EH (cell line): ENCODE measurements at regions not wholly inside any gene's neighbourhood (a gene's known extent, or its start where the extent isn't known, plus 50 kb on each side); places are given as distances from the start of the nearest gene placed in this dataset.
"Not testable (repeated sequence)": the region's sequence is repeated elsewhere in the genome, so short reads cannot be mapped to it uniquely, and the experiment has no call there.

Source experiments
- DNase-seq: peaks from one replicate; pipeline ENCODE4 v3.0.0-alpha.2; 2015; ENCODE audit warnings: low read depth

DNA sequence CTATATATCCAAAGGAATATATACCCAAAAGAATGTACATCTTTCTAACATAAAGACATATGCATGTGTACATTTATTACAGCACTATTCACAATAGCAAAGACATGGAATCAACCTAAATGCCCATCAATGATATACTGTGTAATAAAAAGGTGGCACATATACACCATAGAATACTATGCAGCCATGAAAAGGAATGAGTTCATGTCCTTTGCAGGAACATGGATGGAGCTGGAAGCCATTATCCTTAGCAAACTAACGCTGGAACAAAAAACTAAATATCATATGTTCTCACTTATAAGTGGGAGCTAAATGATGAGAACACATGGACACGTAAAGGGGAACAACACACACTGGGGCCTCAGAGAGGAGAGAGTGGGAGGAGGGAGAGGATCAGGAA lies 365.7 kb upstream of the FTMT start:
- DNase-seq, result not testable (repeated sequence)

DNA sequence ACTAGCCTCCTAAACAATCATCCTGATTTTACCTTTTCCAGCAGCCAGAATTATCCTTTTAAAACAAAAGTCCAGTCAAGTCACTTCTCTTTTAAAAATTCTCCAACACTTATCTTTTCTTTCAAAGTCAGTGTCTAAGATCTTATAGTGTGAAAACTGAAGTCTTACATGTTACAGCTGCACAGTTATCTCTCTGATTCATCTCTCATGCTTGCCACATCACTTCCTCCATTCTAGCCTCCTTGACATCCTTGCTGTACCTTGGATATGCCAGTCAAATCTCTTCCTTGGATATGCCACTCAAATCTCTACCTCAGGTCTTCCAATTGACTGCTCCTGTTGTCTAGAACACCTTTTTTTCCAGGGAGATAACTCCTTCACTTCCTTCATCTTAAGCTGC lies 361.7 kb upstream of the FTMT start:
- no peak for DNase-seq

DNA sequence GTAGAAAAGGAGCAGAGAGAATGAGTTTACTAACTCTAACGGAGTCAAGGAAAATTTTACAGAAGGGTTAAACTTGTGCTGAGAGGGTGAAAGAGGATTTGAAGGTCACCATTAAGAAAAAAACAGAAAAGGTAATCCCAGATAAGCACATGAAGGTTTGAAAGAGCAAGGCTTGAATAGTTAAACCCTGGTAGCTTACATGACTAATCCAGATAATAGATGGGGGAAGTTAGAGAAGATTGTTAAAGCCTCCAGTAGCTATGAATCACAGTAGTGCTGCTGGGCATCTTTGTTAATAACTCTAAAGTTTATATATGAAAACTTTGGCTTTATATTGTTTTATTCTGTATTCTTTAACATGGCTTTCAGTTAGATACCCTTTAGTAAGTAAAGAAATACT lies 354.5 kb upstream of the FTMT start:
- no peak for DNase-seq

DNA sequence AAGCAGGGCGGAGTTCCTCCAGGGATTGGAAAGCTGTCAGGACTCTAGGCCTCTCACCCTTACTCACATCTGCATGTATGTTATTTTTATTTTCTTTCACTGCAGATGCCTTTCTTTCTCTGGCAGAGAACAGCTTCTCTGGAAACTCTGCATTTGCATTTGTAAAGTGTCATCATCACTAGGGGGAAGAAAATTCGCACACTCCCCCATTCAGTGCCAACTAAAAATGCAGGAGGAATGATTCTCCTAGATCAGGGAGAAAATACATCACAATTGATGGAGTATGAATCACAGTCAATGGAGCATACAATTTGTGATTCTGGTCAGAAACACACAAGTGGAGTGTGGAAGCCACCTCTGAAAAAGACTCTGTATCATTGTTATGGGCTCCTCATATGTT lies 351.4 kb upstream of the FTMT start:
- no peak for DNase-seq

DNA sequence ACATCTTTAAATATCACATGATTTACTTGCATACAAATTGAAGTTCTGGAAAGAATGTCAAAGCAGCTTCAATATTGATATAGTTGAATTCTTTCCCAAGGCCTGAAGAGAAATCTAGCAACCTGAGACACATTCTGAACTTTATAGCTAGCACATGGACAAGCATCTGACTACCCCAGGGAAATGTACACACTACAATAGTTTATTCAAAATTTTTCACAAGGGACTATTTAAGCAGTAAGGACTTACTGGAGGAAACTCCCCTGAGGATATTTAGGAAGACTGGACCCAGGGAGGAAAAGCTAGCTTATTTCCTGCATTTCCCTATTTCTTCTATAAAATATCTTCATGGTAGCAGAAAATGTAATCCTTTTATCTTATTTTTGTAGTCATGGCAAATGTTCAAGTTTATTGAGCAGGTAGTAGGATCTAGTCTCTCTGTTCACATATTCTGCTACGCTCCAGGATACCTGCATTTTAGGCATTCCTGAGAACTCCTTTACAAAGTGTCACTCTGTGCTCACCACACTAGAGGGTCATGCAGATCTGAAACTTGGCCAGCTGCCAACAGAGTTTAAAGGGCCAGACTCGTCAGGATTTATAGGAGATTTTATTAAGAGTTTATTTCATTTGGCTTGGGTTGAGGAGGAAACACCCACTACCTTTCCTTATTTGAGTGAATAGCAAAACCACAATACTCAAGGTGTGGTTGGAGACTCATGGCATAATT lies 348.4 kb upstream of the FTMT start:
- peak; percentile 2 for DNase-seq

GRCh38 chr5:121516997-121517396 lies 334.7 kb upstream of the FTMT start:
- DNase-seq, result no peak

GRCh38 chr5:121525706-121526105 lies 326.0 kb upstream of the FTMT start:
- DNase-seq, result no peak

DNA sequence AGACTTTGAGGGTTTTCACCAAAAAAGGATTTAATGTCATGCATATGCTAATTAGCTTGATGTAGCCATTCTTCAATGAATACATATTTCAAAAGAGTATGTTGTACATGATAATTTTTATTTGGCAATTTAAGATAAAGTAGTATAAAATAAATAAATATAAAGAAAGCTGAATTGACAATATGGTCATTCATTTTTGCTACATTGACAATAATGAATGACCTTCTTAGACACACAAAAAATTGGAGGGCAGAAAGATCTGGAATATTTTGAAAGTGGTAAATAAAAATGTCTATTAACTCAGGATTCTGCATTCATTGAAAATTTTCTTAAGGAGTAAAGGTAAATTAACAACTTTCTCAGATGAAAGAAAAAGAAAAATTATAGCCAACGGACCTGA lies 324.8 kb upstream of the FTMT start:
- DNase-seq, result no peak

DNA sequence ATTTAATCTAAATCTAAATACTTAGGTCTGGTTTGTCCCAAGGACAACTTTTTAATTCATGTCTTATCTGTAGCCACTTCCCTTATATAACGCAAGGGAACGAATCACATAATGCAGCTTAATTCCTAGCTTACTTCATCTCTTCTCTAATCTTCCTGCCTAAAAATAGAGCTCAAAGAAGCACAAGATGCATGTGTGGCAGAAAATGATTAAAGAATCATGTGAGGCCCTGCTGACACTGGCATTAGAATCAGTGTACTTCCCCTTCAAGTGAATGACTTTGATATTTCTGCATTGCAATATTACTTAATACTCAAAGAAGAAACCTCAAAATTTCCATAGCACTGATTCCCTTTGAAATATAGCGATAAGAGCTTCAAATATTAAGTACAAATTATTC lies 317.9 kb upstream of the FTMT start:
- DNase-seq, result no peak

DNA sequence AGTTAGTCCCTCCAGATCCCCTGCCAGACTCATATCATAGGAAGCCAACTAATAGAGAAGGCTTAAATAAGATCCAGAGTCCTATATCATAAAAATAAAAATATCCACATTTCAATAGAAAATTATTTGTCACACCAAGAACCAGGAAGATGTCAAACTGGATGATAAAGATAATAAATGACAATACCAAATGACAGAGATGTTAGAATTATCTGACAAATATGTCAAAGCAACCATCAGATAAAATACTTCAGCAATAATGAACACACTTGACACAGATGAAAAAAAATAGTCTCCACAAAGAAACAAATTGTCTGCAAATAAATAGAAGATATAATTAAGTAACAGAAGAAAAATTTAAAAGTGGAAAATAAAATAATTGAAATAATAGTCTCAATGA lies 300.7 kb upstream of the FTMT start:
- no peak for DNase-seq

GRCh38 chr5:121559832-121560231 lies 291.9 kb upstream of the FTMT start:
- no peak for DNase-seq

DNA sequence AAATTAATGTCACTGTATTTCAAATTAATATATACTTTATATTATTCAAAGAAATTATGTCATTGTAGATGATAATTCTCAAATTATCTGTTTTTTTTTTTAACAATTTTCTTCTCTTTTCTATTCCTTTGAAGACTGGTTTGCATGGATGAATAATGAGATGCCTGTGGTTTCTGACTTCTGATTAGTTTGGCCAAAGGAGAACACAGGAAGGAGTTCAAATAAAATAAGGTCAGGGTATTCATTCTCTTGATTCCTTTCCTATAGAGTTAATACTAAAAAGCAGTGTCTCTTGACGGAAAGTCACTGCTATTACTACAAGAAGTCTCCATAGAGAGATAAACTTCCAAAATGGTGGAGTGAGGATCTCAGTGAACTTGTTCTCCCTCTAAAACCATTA lies 279.6 kb upstream of the FTMT start:
- DNase-seq, result no peak

GRCh38 chr5:121573721-121574382 lies 277.8 kb upstream of the FTMT start:
- no peak for DNase-seq

DNA sequence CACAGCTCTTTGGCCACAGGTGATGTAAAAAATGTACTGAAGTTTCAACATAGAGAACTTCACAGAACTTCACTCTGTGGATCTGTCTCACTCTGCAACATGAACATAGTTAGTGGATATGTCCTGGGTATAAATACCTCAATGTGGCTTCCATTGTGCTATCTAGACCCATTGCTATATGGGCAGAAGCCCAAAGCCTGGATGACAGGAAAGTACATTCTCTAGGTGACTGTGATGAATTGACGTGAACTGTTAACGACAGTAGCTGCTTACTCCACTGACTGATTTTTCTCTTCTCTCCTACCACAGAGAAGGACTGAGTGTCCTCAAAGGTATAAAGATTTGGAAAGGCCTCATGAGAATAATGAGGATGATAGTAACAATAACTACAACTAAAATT lies 270.1 kb upstream of the FTMT start:
- DNase-seq, result no peak

DNA sequence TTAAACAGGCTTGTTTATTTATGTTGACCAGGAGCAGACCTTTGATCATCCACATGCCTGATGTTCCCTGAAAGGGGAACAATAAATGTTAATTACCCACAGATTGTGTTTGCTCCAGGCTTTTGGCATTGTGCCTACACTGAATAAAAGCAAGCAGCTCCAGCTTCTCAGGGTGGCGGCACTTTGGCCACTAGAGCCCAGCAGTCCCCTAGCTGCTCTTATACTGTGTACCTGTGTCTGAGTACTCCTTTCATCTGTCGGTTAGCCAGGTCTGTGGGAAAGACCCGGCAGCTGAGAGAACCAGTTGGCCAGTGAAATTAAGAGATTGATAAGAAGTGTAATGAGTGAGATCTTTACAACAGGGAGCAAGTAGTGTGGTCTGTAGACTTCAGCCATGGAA lies 254.8 kb upstream of the FTMT start:
- DNase-seq, result no peak

GRCh38 chr5:121608826-121609225 lies 242.9 kb upstream of the FTMT start:
- DNase-seq, result no peak

GRCh38 chr5:121624035-121624434 lies 227.6 kb upstream of the FTMT start:
- DNase-seq, result no peak

DNA sequence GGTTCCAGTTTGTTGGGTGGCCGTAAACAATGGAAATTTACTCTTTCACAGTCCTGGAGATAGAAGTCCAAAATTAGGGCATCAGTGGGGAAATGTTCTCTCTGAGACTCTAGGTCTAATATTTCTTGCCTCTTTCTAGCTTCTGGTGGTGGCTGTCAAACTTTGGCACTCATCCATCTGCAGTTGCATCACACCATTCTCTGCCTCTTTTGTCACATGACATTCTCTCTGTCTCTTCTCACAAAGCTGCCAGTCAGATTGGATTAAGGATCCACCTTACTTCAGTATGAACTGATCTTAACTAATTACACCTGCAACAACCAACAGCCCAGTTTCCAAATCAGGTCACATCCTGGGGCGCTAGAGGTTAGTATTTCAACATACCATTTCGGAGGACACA lies 222.9 kb upstream of the FTMT start:
- DNase-seq, result peak; percentile 1

DNA sequence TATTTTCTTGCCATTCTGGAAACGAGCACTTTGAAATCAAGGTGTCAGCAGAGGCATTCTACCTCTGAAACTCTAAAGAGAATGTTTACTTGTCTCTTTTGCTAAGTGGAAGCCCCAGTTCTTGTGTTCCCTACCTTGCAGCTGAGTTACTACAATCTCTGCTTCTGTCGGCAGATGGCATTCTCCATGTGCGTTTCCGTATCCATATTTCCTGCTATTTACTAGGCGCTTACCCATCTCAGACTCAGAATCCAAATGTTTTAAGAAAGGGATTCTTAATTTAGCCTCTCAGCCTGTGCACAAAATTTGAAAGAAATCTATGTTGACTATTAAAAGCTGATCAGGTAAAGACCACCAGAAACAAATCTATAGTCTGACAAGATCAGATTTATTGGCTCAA lies 221.3 kb upstream of the FTMT start:
- peak; percentile 28 for DNase-seq

DNA sequence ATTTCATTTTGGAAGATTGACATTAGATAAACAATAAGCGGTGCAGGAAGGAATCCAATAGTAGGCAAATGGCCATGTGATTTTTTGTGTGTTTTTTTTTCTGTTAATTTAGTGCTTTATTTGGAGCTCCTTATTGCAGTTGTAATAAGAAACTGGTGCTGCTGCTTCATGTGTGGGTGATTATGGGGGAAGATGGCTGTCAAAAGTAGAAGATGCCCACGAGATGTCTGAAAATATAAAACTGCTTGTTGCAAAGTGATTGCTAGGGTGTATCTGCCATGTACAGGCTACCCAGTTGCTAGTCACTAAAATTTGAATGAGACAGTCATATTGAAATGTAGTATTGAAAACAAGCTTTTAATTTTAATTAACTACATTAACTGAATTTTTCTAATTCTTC lies 216.7 kb upstream of the FTMT start:
- no peak for DNase-seq

DNA sequence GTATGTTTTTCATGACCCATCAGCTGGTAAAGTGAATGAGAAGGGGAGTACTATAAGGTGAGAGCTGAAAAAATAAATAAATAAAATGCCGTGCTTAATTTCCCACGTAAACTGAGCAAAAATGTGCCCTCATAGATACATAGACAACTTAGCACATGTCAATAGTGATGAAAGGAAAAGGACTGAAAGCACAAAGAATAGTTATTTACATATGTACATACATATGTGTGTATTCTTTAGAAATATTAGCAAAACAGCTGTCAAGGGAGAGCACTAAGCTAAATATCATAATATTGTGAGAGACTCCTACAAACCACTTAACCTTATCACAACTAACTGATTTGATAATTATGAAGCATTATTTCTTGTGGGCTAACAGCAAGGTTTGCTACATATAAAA lies 213.6 kb upstream of the FTMT start:
- no peak for DNase-seq

DNA sequence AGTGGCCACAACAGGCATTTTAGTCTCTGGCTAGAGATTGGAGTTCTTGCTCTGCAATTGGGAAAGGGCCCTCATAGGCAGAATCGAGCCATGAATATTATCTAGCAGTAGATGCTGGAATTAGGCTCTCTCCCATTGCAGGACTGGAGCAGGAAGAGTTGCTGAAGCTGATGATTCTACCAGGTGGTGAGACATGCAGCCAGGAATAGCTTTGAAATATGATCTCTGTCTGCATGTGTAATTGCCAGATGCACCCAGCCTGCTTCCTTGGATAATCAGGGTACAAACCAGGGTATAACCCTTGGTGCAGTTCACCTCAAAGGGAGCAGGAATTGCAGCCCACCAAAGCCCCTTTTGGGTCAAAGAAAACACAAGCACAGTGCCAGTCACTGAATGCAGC lies 211.4 kb upstream of the FTMT start:
- no peak for DNase-seq

DNA sequence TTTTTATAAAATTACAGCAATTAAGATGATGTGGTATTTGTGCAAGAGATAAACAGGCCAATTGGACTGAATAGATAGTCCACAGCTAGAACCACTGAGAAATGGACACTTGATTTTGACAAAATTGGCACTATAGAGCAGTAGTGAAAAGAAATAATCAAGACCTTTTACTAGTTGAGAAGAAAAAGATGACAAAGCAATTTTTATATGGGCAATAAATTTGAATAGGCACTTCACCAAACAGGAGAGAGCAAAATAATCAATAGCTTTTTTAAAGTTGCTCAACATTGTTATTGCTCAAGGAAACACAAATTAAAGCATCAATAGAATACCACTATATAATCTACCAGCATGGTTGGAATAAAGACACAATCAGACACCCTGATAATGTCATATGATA lies 193.5 kb upstream of the FTMT start:
- DNase-seq, result no peak

- no peak for DNase-seq
These were observed 191.5 kb upstream of the FTMT start for GRCh38 chr5:121660142-121660541.
